ENCODE measurements at regions not wholly inside any gene's neighbourhood (a gene's known extent, or its start where the extent isn't known, plus 50 kb on each side); places are given as distances from the start of the nearest gene placed in this dataset.

- no peak for DNase-seq
- Histone ChIP-seq H3K4me3 (no peak overlapping the region), H3K36me3 (no peaks in the 10 kb centered on the region), H3K4me1 (no peaks in the 10 kb centered on the region), H3K27ac (no peak overlapping the region), H3K9me3 (no peaks in the 10 kb centered on the region), H3K27me3 (no peaks in the 10 kb centered on the region)
- intact Hi-C loops (cut with DNase I) = no loop called here
- TF ChIP-seq EP300 (IDR thresholded peaks at IDR 0.05) (no peak), CTCF (IDR thresholded peaks at IDR 0.05) (no peak), POLR2A (IDR thresholded peaks at IDR 0.05) (no peak), POLR2AphosphoS5 (IDR thresholded peaks at IDR 0.05) (no peak)
Measured at GRCh38 chr1:208910161-208910560, 666.0 kb upstream of the PLXNA2 start.

DNA sequence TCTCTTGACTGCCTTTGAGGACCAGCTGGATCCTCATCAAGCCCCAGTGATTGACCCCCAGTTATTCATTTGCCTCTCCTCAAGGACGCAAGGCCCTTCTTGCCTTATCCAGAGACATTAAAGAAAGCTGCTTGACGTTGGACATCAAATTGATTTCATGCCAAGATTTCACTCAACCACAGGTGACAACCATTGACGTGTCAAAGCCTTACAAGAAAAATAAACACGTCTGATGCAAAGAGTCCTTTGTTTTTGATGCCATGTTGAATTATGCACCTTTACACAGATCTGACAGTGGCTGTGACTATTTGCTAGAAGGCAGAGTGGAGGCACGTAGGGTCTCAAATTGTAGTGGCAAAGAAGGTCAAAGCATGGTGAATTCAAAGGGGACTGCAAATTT is 666.2 kb upstream of the CAMK1G start:
- Histone ChIP-seq H3K27me3 (no peaks in the 10 kb centered on the region), H3K27ac (no peak overlapping the region), H3K9me3 (no peaks in the 10 kb centered on the region), H3K4me3 (no peak overlapping the region), H3K4me1 (no peaks in the 10 kb centered on the region), H3K36me3 (no peaks in the 10 kb centered on the region)
- TF ChIP-seq CTCF (IDR thresholded peaks at IDR 0.05) = no peak
- no peak for TF ChIP-seq EP300 (IDR thresholded peaks at IDR 0.05)
- TF ChIP-seq POLR2A (IDR thresholded peaks at IDR 0.05) = no peak
- TF ChIP-seq POLR2AphosphoS5 (IDR thresholded peaks at IDR 0.05) = no peak
- DNase-seq = no peak
- intact Hi-C loops (cut with DNase I) = no loop called here
- WGBS, 2 donors = 59 to 79% methylated on average over 5 of the region's 5 CpGs

DNA sequence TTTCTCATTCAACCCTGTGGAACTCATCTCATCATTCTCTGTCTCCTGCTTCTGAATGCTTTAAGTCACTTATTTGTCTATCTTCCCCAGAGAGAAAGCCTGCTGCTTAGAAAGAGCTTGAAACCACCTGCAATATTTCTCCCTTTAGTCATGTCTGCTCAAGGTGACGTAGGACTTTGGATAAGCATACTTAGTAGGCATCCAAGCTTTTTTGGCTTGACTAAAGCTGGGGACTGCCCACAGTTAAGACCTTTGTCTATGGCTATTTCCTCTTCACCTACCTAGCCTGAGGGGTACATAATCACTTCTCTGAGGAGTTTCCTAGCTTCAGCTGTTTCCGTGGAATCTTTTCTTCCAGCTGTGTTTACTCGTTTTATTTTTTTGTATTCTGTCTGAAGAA is 665.8 kb upstream of the CAMK1G start:
- Histone ChIP-seq H3K9me3 (no peaks in the 10 kb centered on the region), H3K4me1 (no peaks in the 10 kb centered on the region), H3K27ac (no peak overlapping the region), H3K36me3 (no peaks in the 10 kb centered on the region), H3K4me3 (no peak overlapping the region), H3K27me3 (no peaks in the 10 kb centered on the region)
- 76 to 81% methylated on average over 3 of the region's 3 CpGs for WGBS, 2 donors
- intact Hi-C loops (cut with DNase I) = no loop called here
- TF ChIP-seq POLR2AphosphoS5 (IDR thresholded peaks at IDR 0.05) = no peak
- TF ChIP-seq CTCF (IDR thresholded peaks at IDR 0.05) = no peak
- TF ChIP-seq POLR2A (IDR thresholded peaks at IDR 0.05) = no peak
- no peak for TF ChIP-seq EP300 (IDR thresholded peaks at IDR 0.05)
- no peak for DNase-seq

DNA sequence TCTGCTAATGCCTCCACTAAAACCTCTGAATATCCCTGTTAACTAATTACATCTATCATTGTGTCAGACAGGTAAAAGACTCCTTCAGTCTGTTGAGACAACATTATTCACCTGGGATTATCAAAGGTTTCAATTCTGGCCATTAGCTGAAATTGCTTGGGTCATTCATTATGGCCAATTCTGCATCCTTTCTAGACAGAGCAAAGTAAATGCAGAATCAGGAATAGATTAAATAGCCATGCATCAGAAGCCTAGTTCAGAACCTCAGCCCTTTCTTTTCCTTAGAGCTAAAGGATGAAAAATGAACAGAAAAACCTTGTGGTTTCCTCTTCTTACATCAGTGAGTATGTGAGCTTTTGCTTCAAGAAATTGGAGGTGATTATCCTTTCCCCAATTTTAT is 665.4 kb upstream of the CAMK1G start:
- Histone ChIP-seq H3K27me3 (no peaks in the 10 kb centered on the region), H3K27ac (no peak overlapping the region), H3K9me3 (no peaks in the 10 kb centered on the region), H3K4me3 (no peak overlapping the region), H3K36me3 (no peaks in the 10 kb centered on the region), H3K4me1 (no peaks in the 10 kb centered on the region)
- intact Hi-C loops (cut with DNase I) = no loop called here
- TF ChIP-seq CTCF (IDR thresholded peaks at IDR 0.05) (no peak), POLR2AphosphoS5 (IDR thresholded peaks at IDR 0.05) (no peak), POLR2A (IDR thresholded peaks at IDR 0.05) (no peak), EP300 (IDR thresholded peaks at IDR 0.05) (no peak)
- DNase-seq = no peak

DNA sequence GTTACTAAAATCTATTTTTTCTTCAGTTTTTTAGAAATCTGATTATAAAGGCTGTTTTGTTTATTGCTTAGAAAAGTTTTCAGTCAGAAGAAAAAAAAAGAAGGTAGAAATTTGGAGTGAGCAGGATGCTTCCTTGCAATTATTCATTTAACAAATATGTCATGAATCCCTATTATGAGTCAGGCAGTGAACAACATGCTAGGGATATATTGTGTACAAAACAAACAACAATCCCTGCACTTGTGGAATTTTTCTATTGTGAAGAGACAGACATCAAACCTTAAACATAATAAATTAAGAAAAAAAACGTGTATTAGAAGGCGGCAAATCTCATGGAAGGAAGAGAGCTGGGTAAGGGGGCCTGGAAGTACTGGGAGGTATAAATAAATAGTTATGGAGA is 664.1 kb upstream of the CAMK1G start:
- Histone ChIP-seq H3K4me1 (no peaks in the 10 kb centered on the region), H3K4me3 (no peak overlapping the region), H3K9me3 (no peaks in the 10 kb centered on the region), H3K27me3 (no peaks in the 10 kb centered on the region), H3K27ac (no peak overlapping the region), H3K36me3 (no peaks in the 10 kb centered on the region)
- intact Hi-C loops (cut with DNase I) = no loop called here
- no peak for TF ChIP-seq EP300 (IDR thresholded peaks at IDR 0.05)
- no peak for TF ChIP-seq CTCF (IDR thresholded peaks at IDR 0.05)
- no peak for TF ChIP-seq POLR2A (IDR thresholded peaks at IDR 0.05)
- TF ChIP-seq POLR2AphosphoS5 (IDR thresholded peaks at IDR 0.05) = no peak
- WGBS, 2 donors = 71 to 81% methylated on average over 2 of the region's 2 CpGs
- no peak for DNase-seq

Data from sigmoid colon (tissue), 6 donors.